ENCODE measurements at regions not wholly inside any gene's neighbourhood (a gene's known extent, or its start where the extent isn't known, plus 50 kb on each side); places are given as distances from the start of the nearest gene placed in this dataset.

DNA sequence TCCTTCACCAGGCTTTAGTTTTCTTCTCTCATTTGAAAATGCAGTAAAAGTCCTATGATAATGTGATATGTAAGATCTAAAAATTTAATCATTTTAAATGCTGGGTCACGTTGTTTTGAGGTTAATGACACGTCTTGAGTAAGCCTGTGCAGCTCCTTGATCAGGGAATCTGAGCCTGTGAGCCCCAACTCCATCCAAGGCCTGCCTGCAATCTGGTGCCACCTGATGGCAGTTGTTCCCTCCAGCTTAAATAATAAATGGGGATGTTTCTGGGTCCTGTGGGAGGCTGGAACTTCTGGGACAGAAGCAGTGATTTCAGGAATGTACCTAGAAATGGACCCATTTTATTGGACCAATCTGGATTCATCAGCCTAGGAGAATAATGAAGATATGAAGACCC lies 455.4 kb upstream of the ADGRL3 start:
- DNase-seq = no peak
- intact Hi-C loops (cut with DNase I; ENCODE audit: low total_unique reads) = no loop called here
- H3K4me3 ChIP-seq = no peak overlapping the region
- 59 to 75% methylated on average over 2 of the region's 2 CpGs for WGBS, 2 donors
- H3K4me1 ChIP-seq = no peaks in the 10 kb centered on the region
- H3K27ac ChIP-seq = no peak overlapping the region
- no peaks in the 10 kb centered on the region for H3K27me3 ChIP-seq
- TF ChIP-seq POLR2A (IDR thresholded peaks at IDR 0.05) = no peak
- TF ChIP-seq, protein P1, sequence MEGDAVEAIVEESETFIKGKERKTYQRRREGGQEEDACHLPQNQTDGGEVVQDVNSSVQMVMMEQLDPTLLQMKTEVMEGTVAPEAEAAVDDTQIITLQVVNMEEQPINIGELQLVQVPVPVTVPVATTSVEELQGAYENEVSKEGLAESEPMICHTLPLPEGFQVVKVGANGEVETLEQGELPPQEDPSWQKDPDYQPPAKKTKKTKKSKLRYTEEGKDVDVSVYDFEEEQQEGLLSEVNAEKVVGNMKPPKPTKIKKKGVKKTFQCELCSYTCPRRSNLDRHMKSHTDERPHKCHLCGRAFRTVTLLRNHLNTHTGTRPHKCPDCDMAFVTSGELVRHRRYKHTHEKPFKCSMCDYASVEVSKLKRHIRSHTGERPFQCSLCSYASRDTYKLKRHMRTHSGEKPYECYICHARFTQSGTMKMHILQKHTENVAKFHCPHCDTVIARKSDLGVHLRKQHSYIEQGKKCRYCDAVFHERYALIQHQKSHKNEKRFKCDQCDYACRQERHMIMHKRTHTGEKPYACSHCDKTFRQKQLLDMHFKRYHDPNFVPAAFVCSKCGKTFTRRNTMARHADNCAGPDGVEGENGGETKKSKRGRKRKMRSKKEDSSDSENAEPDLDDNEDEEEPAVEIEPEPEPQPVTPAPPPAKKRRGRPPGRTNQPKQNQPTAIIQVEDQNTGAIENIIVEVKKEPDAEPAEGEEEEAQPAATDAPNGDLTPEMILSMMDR (IDR thresholded peaks at IDR 0.05) = no peak
- H3K36me3 ChIP-seq (ENCODE audit: low read depth, missing control alignments) = no peaks in the 10 kb centered on the region
- H3K9me3 ChIP-seq = no peaks in the 10 kb centered on the region

DNA sequence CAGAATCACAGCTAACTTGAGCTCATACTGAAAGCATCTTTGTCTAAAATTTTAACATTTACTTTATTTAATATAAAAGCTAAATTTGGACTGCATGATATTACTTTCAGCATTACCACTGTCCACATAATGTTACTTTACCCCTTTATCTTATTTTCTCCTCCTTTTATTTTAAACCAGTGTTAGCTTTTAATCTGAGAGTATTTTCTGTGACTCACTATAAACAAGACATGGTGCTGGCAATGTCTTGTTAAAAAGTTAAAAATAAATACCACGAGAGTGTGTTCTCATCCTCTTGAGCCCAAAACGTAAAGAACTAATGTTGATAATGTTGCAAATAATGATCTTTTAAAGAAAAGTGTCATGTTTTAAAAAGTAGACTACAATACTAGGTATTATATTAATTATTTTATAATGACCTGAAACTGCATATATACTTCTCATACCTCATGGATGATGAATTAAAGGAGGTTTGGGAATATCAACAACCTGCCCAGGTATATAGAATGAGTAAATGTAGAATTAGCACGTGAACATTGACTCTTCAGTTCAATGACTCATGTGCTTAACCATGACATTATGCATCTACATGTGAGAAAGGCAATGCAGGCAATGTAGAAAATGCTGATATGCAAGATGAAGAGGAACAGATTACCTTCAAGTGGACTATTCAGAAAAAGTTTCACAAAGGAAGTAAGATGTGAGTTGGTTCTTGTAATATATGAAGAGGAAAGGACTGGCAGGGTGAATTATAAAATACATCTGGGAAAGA lies 454.1 kb upstream of the ADGRL3 start:
- Histone ChIP-seq H3K4me1 (no peaks in the 10 kb centered on the region), H3K4me3 (no peak overlapping the region), H3K36me3 (ENCODE audit: low read depth, missing control alignments) (no peaks in the 10 kb centered on the region), H3K27me3 (no peaks in the 10 kb centered on the region), H3K27ac (no peak overlapping the region), H3K9me3 (no peaks in the 10 kb centered on the region)
- WGBS, 2 donors = 79 to 80% methylated on average over 3 of the region's 3 CpGs
- intact Hi-C loops (cut with DNase I; ENCODE audit: low total_unique reads) = no loop called here
- DNase-seq = no peak
- TF ChIP-seq, protein P1 (IDR thresholded peaks at IDR 0.05) = no peak
- TF ChIP-seq POLR2A (IDR thresholded peaks at IDR 0.05) = no peak

DNA sequence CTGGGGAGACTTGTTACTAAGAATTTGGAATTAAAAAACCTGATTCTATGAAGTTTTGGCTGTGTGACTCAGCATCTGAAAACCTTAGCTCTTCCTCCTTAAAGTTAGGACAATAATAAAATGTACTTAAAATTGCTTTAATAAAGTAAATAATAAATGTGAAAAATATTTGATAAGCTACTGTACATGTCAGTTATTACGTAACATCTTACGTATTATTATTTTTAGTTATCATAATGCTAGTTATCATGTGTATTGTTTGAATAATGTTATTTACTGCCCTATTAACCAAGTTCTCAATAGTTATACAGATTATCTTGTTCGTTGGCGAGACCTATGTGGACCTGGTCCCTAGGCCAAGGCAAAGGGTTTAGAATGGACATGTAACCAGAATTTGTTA lies 449.2 kb upstream of the ADGRL3 start:
- Histone ChIP-seq H3K9me3 (no peaks in the 10 kb centered on the region), H3K27me3 (no peaks in the 10 kb centered on the region), H3K4me3 (no peak overlapping the region), H3K4me1 (no peaks in the 10 kb centered on the region), H3K36me3 (ENCODE audit: low read depth, missing control alignments) (no peaks in the 10 kb centered on the region), H3K27ac (no peak overlapping the region)
- TF ChIP-seq POLR2A (IDR thresholded peaks at IDR 0.05) = no peak
- TF ChIP-seq, protein P1 (IDR thresholded peaks at IDR 0.05) = no peak
- intact Hi-C loops (cut with DNase I; ENCODE audit: low total_unique reads) = no loop called here
- DNase-seq = no peak
- WGBS, 2 donors = 93 to 94% methylated on average over 4 of the region's 4 CpGs

DNA sequence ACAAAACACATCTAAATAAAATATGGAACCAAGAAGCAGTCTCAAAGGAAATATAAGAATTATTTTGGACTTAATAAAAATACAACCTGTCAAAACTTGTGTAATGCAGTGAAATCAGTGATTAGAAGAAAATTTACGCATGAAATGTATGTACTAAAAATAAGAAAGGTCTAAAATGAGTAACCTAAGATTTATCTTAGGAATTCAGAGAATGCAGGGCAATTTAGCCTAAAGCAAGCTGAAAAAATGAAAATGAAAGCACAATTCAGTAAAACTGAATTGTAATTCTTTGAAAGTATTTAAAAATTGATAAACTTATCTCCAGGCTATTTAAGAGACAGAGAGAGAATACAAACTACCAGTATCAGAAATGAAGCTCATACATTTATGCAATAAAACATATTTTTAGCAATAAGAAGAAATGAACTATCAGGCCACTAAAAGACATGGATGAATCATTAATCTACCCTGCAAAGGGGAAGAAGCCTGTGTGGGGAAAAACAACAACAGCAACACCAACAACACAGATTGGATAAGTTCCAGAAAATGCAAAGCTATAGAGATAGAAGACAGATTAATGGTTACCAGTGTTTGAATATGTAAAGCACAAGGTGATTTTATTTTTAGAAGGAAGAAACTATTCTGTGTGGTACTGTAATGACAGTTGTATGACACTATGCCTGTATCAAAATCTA lies 442.0 kb upstream of the ADGRL3 start:
- no peaks in the 10 kb centered on the region for H3K4me1 ChIP-seq
- no peaks in the 10 kb centered on the region for H3K9me3 ChIP-seq
- no peak overlapping the region for H3K27ac ChIP-seq
- no peaks in the 10 kb centered on the region for H3K27me3 ChIP-seq
- no peak for DNase-seq
- no peak overlapping the region for H3K4me3 ChIP-seq
- intact Hi-C loops (cut with DNase I; ENCODE audit: low total_unique reads) = no loop called here
- no peaks in the 10 kb centered on the region for H3K36me3 ChIP-seq (ENCODE audit: low read depth, missing control alignments)
- TF ChIP-seq, protein P1 (IDR thresholded peaks at IDR 0.05) = no peak
- no peak for TF ChIP-seq POLR2A (IDR thresholded peaks at IDR 0.05)
- WGBS, 2 donors = 52 to 57% methylated on average over 1 of the region's 1 CpG

Measured in testis (tissue), 2 donors.